ENCODE measurements at regions not wholly inside any gene's neighbourhood (a gene's known extent, or its start where the extent isn't known, plus 50 kb on each side); places are given as distances from the start of the nearest gene placed in this dataset.
"Not testable (repeated sequence)": the region's sequence is repeated elsewhere in the genome, so short reads cannot be mapped to it uniquely, and the experiment has no call there.

- H3K4me3 ChIP-seq = no peak overlapping the region
- H3K36me3 ChIP-seq = no peaks in the 10 kb centered on the region
- WGBS, 2 donors = 87 to 90% methylated on average over 14 of the region's 14 CpGs
- H3K27ac ChIP-seq = no peak overlapping the region
- no peaks in the 10 kb centered on the region for H3K4me1 ChIP-seq
- TF ChIP-seq, protein P1, sequence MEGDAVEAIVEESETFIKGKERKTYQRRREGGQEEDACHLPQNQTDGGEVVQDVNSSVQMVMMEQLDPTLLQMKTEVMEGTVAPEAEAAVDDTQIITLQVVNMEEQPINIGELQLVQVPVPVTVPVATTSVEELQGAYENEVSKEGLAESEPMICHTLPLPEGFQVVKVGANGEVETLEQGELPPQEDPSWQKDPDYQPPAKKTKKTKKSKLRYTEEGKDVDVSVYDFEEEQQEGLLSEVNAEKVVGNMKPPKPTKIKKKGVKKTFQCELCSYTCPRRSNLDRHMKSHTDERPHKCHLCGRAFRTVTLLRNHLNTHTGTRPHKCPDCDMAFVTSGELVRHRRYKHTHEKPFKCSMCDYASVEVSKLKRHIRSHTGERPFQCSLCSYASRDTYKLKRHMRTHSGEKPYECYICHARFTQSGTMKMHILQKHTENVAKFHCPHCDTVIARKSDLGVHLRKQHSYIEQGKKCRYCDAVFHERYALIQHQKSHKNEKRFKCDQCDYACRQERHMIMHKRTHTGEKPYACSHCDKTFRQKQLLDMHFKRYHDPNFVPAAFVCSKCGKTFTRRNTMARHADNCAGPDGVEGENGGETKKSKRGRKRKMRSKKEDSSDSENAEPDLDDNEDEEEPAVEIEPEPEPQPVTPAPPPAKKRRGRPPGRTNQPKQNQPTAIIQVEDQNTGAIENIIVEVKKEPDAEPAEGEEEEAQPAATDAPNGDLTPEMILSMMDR (IDR thresholded peaks at IDR 0.05) = no peak
- TF ChIP-seq POLR2A (IDR thresholded peaks at IDR 0.05) (no peak), POLR2AphosphoS5 (IDR thresholded peaks at IDR 0.05) (no peak), EP300 (IDR thresholded peaks at IDR 0.05) (no peak)
- no peaks in the 10 kb centered on the region for H3K27me3 ChIP-seq
- DNase-seq (no peak), ATAC-seq (ENCODE audit: low FRiP score in 2 of 2) (no peak)
- no peaks in the 10 kb centered on the region for H3K9me3 ChIP-seq
These were observed 273.8 kb upstream of the IRX4 start for GRCh38 chr5:2156358-2157059.

- 88 to 92% methylated on average over 18 of the region's 18 CpGs for WGBS, 2 donors
- Histone ChIP-seq H3K9me3 (no peaks in the 10 kb centered on the region), H3K27ac (no peak overlapping the region), H3K4me1 (no peaks in the 10 kb centered on the region), H3K27me3 (no peaks in the 10 kb centered on the region), H3K36me3 (no peaks in the 10 kb centered on the region), H3K4me3 (no peak overlapping the region)
- DNase-seq = peak in 1 of 2 donors; percentile 37
- no peak for TF ChIP-seq EP300 (IDR thresholded peaks at IDR 0.05)
- TF ChIP-seq, protein P1 (IDR thresholded peaks at IDR 0.05) = no peak
- TF ChIP-seq POLR2A (IDR thresholded peaks at IDR 0.05) = no peak
- no peak for TF ChIP-seq POLR2AphosphoS5 (IDR thresholded peaks at IDR 0.05)
- ATAC-seq (ENCODE audit: low FRiP score in 2 of 2) = no peak
These were observed 272.8 kb upstream of the IRX4 start for GRCh38 chr5:2155556-2155955.

- TF ChIP-seq POLR2AphosphoS5 (IDR thresholded peaks at IDR 0.05) = no peak
- TF ChIP-seq EP300 (IDR thresholded peaks at IDR 0.05) = no peak
- TF ChIP-seq POLR2A (IDR thresholded peaks at IDR 0.05) = no peak
- TF ChIP-seq, protein P1 (IDR thresholded peaks at IDR 0.05) = no peak
- DNase-seq = no peak
- Histone ChIP-seq H3K27ac (no peak overlapping the region), H3K27me3 (no peaks in the 10 kb centered on the region), H3K4me3 (no peak overlapping the region), H3K4me1 (no peaks in the 10 kb centered on the region), H3K9me3 (no peaks in the 10 kb centered on the region), H3K36me3 (no peaks in the 10 kb centered on the region)
- WGBS, 2 donors = 77 to 89% methylated on average over 15 of the region's 15 CpGs
- ATAC-seq (ENCODE audit: low FRiP score in 2 of 2) = no peak
These were observed 271.1 kb upstream of the IRX4 start for GRCh38 chr5:2153802-2154201.

- WGBS, 2 donors = 86 to 100% methylated on average over 1 to 6 of the region's 6 CpGs
- H3K9me3 ChIP-seq = no peaks in the 10 kb centered on the region
- no peak overlapping the region for H3K4me3 ChIP-seq
- ATAC-seq (ENCODE audit: low FRiP score in 2 of 2) (no peak), DNase-seq (no peak)
- H3K36me3 ChIP-seq = no peaks in the 10 kb centered on the region
- TF ChIP-seq POLR2AphosphoS5 (IDR thresholded peaks at IDR 0.05) (no peak), POLR2A (IDR thresholded peaks at IDR 0.05) (no peak), EP300 (IDR thresholded peaks at IDR 0.05) (no peak)
- TF ChIP-seq, protein P1 (IDR thresholded peaks at IDR 0.05) = no peak
- no peaks in the 10 kb centered on the region for H3K4me1 ChIP-seq
- no peaks in the 10 kb centered on the region for H3K27me3 ChIP-seq
- H3K27ac ChIP-seq = no peak overlapping the region
These were observed 270.6 kb upstream of the IRX4 start for GRCh38 chr5:2153350-2153749.

DNA sequence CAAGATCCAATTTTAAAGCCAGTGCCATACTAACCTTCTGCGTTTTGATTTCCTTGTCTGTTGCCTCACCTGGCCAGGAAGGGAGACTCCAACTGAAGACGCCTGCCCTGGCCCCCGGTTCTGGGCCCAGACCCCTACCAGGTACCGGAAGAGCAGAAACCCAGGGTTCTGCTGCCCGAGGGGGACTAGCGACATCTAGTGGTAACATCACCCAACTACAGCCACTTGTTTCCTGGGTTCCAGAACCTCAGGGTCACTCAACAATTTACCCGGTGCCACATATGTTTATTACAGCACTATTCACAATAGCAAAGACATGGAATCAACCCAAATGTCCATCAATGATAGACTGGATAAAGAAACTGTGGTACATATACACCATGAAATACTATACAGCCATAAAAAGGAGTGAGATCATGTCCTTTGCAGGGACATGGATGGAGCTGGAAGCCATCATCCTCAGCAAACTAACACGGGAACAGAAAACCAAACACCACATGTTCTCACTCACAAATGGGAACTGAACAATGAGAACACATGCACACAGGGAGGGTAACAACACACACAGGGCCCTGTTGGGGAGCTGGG, 268.7 kb upstream of the IRX4 start:
- H3K9me3 ChIP-seq; H3K36me3 ChIP-seq; H3K27me3 ChIP-seq; H3K4me3 ChIP-seq; H3K4me1 ChIP-seq; H3K27ac ChIP-seq; ATAC-seq (ENCODE audit: low FRiP score in 2 of 2); DNase-seq: not testable (repeated sequence)
- TF ChIP-seq, protein P1 (IDR thresholded peaks at IDR 0.05) = peak; percentile 17 to 42 (median 26)
- WGBS, 2 donors = 24 to 32% methylated on average over 8 of the region's 8 CpGs
